ENCODE measurements at regions not wholly inside any gene's neighbourhood (a gene's known extent, or its start where the extent isn't known, plus 50 kb on each side); places are given as distances from the start of the nearest gene placed in this dataset.

DNA sequence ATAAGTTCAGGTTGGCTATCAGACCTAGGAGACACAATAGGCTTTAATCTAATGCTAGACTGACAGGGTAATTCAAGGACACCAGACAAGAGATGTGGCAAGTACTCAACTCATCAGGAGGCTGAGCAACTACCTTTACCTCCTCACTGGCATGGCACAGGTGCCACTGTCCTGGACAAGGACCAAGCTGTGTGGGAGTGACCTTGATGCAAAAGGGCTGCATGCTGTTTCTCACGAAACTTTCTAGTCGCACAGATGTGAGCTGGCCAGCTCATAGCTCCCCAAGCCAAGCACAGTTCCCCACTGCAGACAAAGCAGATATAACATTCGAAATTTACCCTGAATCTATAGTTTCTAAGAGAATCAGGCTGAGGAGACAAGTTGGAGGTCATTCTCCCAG lies 207.6 kb upstream of the GHITM start:
- no peak for FAIRE-seq
- Histone ChIP-seq H3K9me3 (replicated peaks; ENCODE audit: control insufficient read depth, insufficient read depth, low read length) (no peaks in the 10 kb centered on the region), H3K27ac (ENCODE audit: insufficient read depth, low read depth, low read length) (no peak overlapping the region), H3K4me2 (ENCODE audit: insufficient read depth, low read length) (no peak overlapping the region), H3K9ac (replicated peaks; ENCODE audit: extremely low read depth, insufficient read depth, low read length) (no peak overlapping the region), H2AFZ (ENCODE audit: low read depth, low read length) (no peak overlapping the region), H3K4me3 (replicated peaks in 1 of 3; ENCODE audit: insufficient read depth in 1 of 3, low read depth in 1 of 3, low read length in 3 of 3) (no peak overlapping the region), H4K20me1 (replicated peaks; ENCODE audit: control insufficient read depth, extremely low read depth, insufficient read depth, low read length) (no peaks in the 10 kb centered on the region), H3K4me1 (ENCODE audit: control insufficient read depth, extremely low read depth, insufficient read depth, low read length) (no peaks in the 10 kb centered on the region), H3K27me3 (ENCODE audit: control insufficient read depth in 2 of 2, insufficient read depth in 2 of 2, low read length in 2 of 2) (no peaks in the 10 kb centered on the region), H3K36me3 (ENCODE audit: control insufficient read depth in 2 of 2, extremely low read depth in 1 of 2, insufficient read depth in 2 of 2, low read length in 2 of 2) (no peaks in the 10 kb centered on the region), H3K9me1 (replicated peaks; ENCODE audit: control insufficient read depth, extremely low read depth, insufficient read depth, low read length) (no peaks in the 10 kb centered on the region), H3K79me2 (ENCODE audit: control insufficient read depth, insufficient read depth, low read length) (no peaks in the 10 kb centered on the region)
- TF ChIP-seq JUN (IDR thresholded peaks at IDR 0.05; ENCODE audit: borderline replicate concordance, insufficient read depth, insufficient read length, low read depth), result no peak
- TF ChIP-seq POLR2A (IDR thresholded peaks at IDR 0.05; ENCODE audit: low read depth, low read length), result no peak
- TF ChIP-seq GATA2 (IDR thresholded peaks at IDR 0.05; ENCODE audit: insufficient read depth, insufficient read length, low read depth, low read length), result no peak
- no peak for TF ChIP-seq MYC (IDR thresholded peaks at IDR 0.05; ENCODE audit: low read depth, low read length)
- TF ChIP-seq FOS (IDR thresholded peaks at IDR 0.05; ENCODE audit: borderline replicate concordance, insufficient read depth, low read length), result no peak
- TF ChIP-seq, protein P1, sequence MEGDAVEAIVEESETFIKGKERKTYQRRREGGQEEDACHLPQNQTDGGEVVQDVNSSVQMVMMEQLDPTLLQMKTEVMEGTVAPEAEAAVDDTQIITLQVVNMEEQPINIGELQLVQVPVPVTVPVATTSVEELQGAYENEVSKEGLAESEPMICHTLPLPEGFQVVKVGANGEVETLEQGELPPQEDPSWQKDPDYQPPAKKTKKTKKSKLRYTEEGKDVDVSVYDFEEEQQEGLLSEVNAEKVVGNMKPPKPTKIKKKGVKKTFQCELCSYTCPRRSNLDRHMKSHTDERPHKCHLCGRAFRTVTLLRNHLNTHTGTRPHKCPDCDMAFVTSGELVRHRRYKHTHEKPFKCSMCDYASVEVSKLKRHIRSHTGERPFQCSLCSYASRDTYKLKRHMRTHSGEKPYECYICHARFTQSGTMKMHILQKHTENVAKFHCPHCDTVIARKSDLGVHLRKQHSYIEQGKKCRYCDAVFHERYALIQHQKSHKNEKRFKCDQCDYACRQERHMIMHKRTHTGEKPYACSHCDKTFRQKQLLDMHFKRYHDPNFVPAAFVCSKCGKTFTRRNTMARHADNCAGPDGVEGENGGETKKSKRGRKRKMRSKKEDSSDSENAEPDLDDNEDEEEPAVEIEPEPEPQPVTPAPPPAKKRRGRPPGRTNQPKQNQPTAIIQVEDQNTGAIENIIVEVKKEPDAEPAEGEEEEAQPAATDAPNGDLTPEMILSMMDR (IDR thresholded peaks at IDR 0.05; ENCODE audit: extremely low read depth in 1 of 2, insufficient read depth in 1 of 2, low read depth in 1 of 2, low read length in 2 of 2), result no peak
- no peak for TF ChIP-seq EZH2 (IDR thresholded peaks at IDR 0.05; ENCODE audit: borderline replicate concordance, low read depth, low read length, severe bottlenecking)
- TF ChIP-seq POLR2AphosphoS5 (IDR thresholded peaks at IDR 0.05; ENCODE audit: insufficient read depth, low read depth, low read length), result no peak
- TF ChIP-seq MAX (IDR thresholded peaks at IDR 0.05; ENCODE audit: insufficient read depth, insufficient read length), result no peak
- dilution Hi-C loops (cut with MboI; ENCODE audit: extremely low pct_ligation_motif_present, low sequenced_read_pairs) (no loop called here), intact Hi-C loops (cut with micrococcal nuclease) (no loop called here)
- no TSS peak for BruUV-seq (replicated peaks)
- CTCF ChIA-PET, result no interaction called here
- DNase-seq (ENCODE audit: low read depth, low spot score), result no peak
- POLR2A ChIA-PET, result no interaction called here

Data from endothelial cell of umbilical vein (primary cell).